H1 (cell line): ENCODE measurements at regions not wholly inside any gene's neighbourhood (a gene's known extent, or its start where the extent isn't known, plus 50 kb on each side); places are given as distances from the start of the nearest gene placed in this dataset.

ENCODE experiments used
- CTCF ChIA-PET: fragments of 300-600 bp; sonication (Branson Sonifier 250); formaldehyde crosslinking; loops from one replicate; lab custom pipeline; 2021; ENCODE audit not compliant: partially characterized antibody; lab: Charles Lee
- POLR2A ChIA-PET: fragments of 300-600 bp; sonication (Branson Sonifier 250); formaldehyde crosslinking; loops from one replicate; lab custom pipeline; 2021; ENCODE audit warnings: inconsistent platforms; ENCODE audit not compliant: partially characterized antibody; lab: Charles Lee
- DNase-seq, 2 experiments: peaks; one replicate each; pipeline versions ENCODE4 v3.0.0 to v3.0.0-alpha.2; 2010 to 2022; ENCODE audit warnings: low spot score in 2 of 2, low read depth in 1 of 2, mixed read lengths in 1 of 2
- FAIRE-seq: peaks from 2 replicates; lab custom pipeline; 2011; peaks lifted over from hg19 to GRCh38; lab: Jason Lieb, UNC
- H2AFZ ChIP-seq: 2 replicates; pipeline ENCODE4 v1.8.1; 2012; ENCODE audit warnings: low read length, inconsistent platforms
- H2AK5ac ChIP-seq: 2 replicates; pipeline ENCODE4 v1.6.1; 2013; ENCODE audit warnings: low read depth, low read length
- H2BK120ac ChIP-seq: replicated peaks from 2 replicates; pipeline ENCODE3; 2013; ENCODE audit warnings: low read depth, low read length, inconsistent platforms
- H2BK12ac ChIP-seq: 2 replicates; pipeline ENCODE4 v1.6.1; 2013; ENCODE audit warnings: low read depth, low read length
- H2BK15ac ChIP-seq: 2 replicates; pipeline ENCODE4 v1.6.1; 2013; ENCODE audit warnings: low read length
- H2BK20ac ChIP-seq: 2 replicates; pipeline ENCODE4 v1.6.1; 2013; ENCODE audit warnings: low read length
- H2BK5ac ChIP-seq: 2 replicates; pipeline ENCODE4 v1.6.1; 2013; ENCODE audit warnings: low read depth, low read length
- H3K14ac ChIP-seq: 2 replicates; pipeline ENCODE4 v1.6.1; 2013; ENCODE audit warnings: inconsistent platforms; ENCODE audit not compliant: insufficient read length
- H3K18ac ChIP-seq: 2 replicates; pipeline ENCODE4 v1.6.1; 2013; ENCODE audit warnings: low read length; ENCODE audit errors: extremely low read depth
- H3K23ac ChIP-seq: 2 replicates; pipeline ENCODE4 v1.6.1; 2013; ENCODE audit warnings: inconsistent platforms; ENCODE audit not compliant: insufficient read length
- H3K23me2 ChIP-seq: 2 replicates; pipeline ENCODE4 v1.6.1; 2013; ENCODE audit warnings: low read depth, low read length
- H3K27ac ChIP-seq: 2 replicates; pipeline ENCODE4 v1.6.1; 2011; ENCODE audit warnings: low read depth, low read length, inconsistent platforms
- H3K27me3 ChIP-seq, 4 experiments: replicated peaks in 1 of 4; 1 replicate in 1 of 4; 2 replicates in 3 of 4; pipeline versions ENCODE4 v1.6.1 to v1.8.1; 2011 to 2013; ENCODE audit warnings: low read length in 3 of 4, mild to moderate bottlenecking in 3 of 4, inconsistent platforms in 2 of 4, mixed read lengths in 2 of 4, moderate library complexity in 1 of 4; ENCODE audit not compliant: control insufficient read depth in 3 of 4, insufficient read depth in 3 of 4; ENCODE audit errors: extremely low read depth in 1 of 4
- H3K36me3 ChIP-seq, 4 experiments: 2 replicates each; pipeline versions ENCODE4 v1.6.1 to v1.8.1; 2011 to 2013; ENCODE audit warnings: mild to moderate bottlenecking in 4 of 4, low read length in 3 of 4, moderate library complexity in 2 of 4, control low read depth in 1 of 4, inconsistent platforms in 1 of 4; ENCODE audit not compliant: insufficient read depth in 4 of 4, control insufficient read depth in 2 of 4
- H3K4ac ChIP-seq: replicated peaks from 2 replicates; pipeline ENCODE3; 2013; ENCODE audit warnings: low read length, low read depth, mixed read lengths, inconsistent platforms; ENCODE audit not compliant: insufficient read length
- H3K4me1 ChIP-seq, 4 experiments: replicated peaks in 1 of 4; 1 replicate in 1 of 4; 2 replicates in 3 of 4; pipeline versions ENCODE4 v1.6.1 to v1.8.1; 2011 to 2013; ENCODE audit warnings: low read length in 3 of 4, inconsistent platforms in 2 of 4, mixed read lengths in 1 of 4; ENCODE audit not compliant: insufficient read depth in 4 of 4, control insufficient read depth in 3 of 4
- H3K4me2 ChIP-seq, 2 experiments: 2 replicates each; pipeline versions ENCODE4 v1.6.1 to v1.8.1; 2011 to 2013; ENCODE audit warnings: low read depth in 2 of 2, low read length in 2 of 2, control low read depth in 1 of 2, inconsistent platforms in 1 of 2, mild to moderate bottlenecking in 1 of 2; ENCODE audit not compliant: insufficient read depth in 1 of 2
- H3K4me3 ChIP-seq, 4 experiments: fragments of 200-600, 300-600 bp in 1 of 4; sonication (generic), shearing (Covaris generic), sonication (Bioruptor Twin) in 1 of 4; 2 replicates each; pipeline versions ENCODE4 v1.5.1 to v1.8.1; 2011 to 2016; ENCODE audit warnings: low read length in 4 of 4, low read depth in 3 of 4, control low read depth in 2 of 4, inconsistent platforms in 2 of 4, mild to moderate bottlenecking in 2 of 4, mixed read lengths in 1 of 4, moderate library complexity in 1 of 4; ENCODE audit not compliant: insufficient read depth in 2 of 4; ENCODE audit errors: extremely low read depth in 1 of 4
- H3K56ac ChIP-seq: replicated peaks from 2 replicates; pipeline ENCODE3; 2013; ENCODE audit warnings: low read depth, mild to moderate bottlenecking, mixed read lengths, low read length, inconsistent platforms; ENCODE audit not compliant: insufficient read length
- H3K79me1 ChIP-seq: 2 replicates; pipeline ENCODE4 v1.6.1; 2013; ENCODE audit warnings: low read depth, low read length, control low read depth
- H3K79me2 ChIP-seq, 2 experiments: 2 replicates each; pipeline versions ENCODE4 v1.6.1 to v1.8.1; 2012 to 2013; ENCODE audit warnings: low read length in 2 of 2, mild to moderate bottlenecking in 2 of 2, inconsistent platforms in 1 of 2; ENCODE audit not compliant: insufficient read depth in 2 of 2, control insufficient read depth in 1 of 2
- H3K9ac ChIP-seq, 4 experiments: replicated peaks in 1 of 4; 1 replicate in 1 of 4; 2 replicates in 3 of 4; pipeline versions ENCODE4 v1.6.1 to v1.8.1; 2011 to 2013; ENCODE audit warnings: low read depth in 3 of 4, low read length in 3 of 4, control low read depth in 2 of 4, mild to moderate bottlenecking in 2 of 4, moderate library complexity in 2 of 4, inconsistent platforms in 1 of 4; ENCODE audit errors: extremely low read depth in 1 of 4
- H3K9me3 ChIP-seq, 2 experiments: 2 replicates each; pipeline versions ENCODE4 v1.6.1 to v1.8.1; 2012 to 2013; ENCODE audit warnings: mild to moderate bottlenecking in 2 of 2, moderate library complexity in 2 of 2, control low read depth in 1 of 2, inconsistent platforms in 1 of 2, low read depth in 1 of 2, low read length in 1 of 2, mixed read lengths in 1 of 2; ENCODE audit not compliant: insufficient read depth in 2 of 2
- H4K20me1 ChIP-seq, 2 experiments: replicated peaks in 1 of 2; 2 replicates each; pipeline versions ENCODE3 to v1.8.1; 2011 to 2013; ENCODE audit warnings: inconsistent platforms in 2 of 2, low read length in 2 of 2, mild to moderate bottlenecking in 1 of 2; ENCODE audit not compliant: insufficient read depth in 2 of 2, control insufficient read depth in 1 of 2
- H4K5ac ChIP-seq: 2 replicates; pipeline ENCODE4 v1.6.1; 2013; ENCODE audit warnings: low read length, low read depth, mixed read lengths, inconsistent platforms; ENCODE audit not compliant: insufficient read length
- H4K8ac ChIP-seq: 2 replicates; pipeline ENCODE4 v1.8.0; 2013; ENCODE audit warnings: mild to moderate bottlenecking, moderate library complexity, low read length, inconsistent platforms; ENCODE audit not compliant: insufficient read depth; ENCODE audit errors: extremely low read depth
- H4K91ac ChIP-seq: replicated peaks from 2 replicates; pipeline ENCODE3; 2013; ENCODE audit warnings: low read length, mixed read lengths, inconsistent platforms; ENCODE audit not compliant: insufficient read length
- KDM4A ChIP-seq: IDR thresholded peaks from one replicate; pipeline ENCODE4 v1.7.1; 2012; ENCODE audit warnings: low read depth, mild to moderate bottlenecking, moderate library complexity, low read length, inconsistent platforms; ENCODE audit not compliant: severe bottlenecking
- KDM5A ChIP-seq: fragments of 200-600 bp; IDR thresholded peaks from 2 replicates; pipeline ENCODE4 v1.7.1; 2012; ENCODE audit warnings: mild to moderate bottlenecking, low read length, inconsistent platforms, mixed read lengths
- NRF1 ChIP-seq: IDR thresholded peaks from 2 replicates; pipeline ENCODE4 v1.6.1; 2011; ENCODE audit warnings: mild to moderate bottlenecking, low read depth, low read length, improper control_type of control experiment
- PHF8 ChIP-seq: fragments of 200-600 bp; sonication (generic); conservative IDR thresholded peaks from 2 replicates; pipeline ENCODE4 v1.7.1; 2012; ENCODE audit warnings: low read depth, mild to moderate bottlenecking, inconsistent platforms, low read length, moderate library complexity
- RAD21 ChIP-seq, 2 experiments: IDR thresholded peaks in 1 of 2; conservative IDR thresholded peaks in 1 of 2; 2 replicates each; pipeline ENCODE4 v1.6.1; 2011; ENCODE audit warnings: low read depth in 2 of 2, low read length in 2 of 2, improper control_type of control experiment in 1 of 2, inconsistent platforms in 1 of 2, mild to moderate bottlenecking in 1 of 2, moderate library complexity in 1 of 2
- RFX5 ChIP-seq: IDR thresholded peaks from 2 replicates; pipeline ENCODE4 v1.6.1; 2011; ENCODE audit warnings: low read depth, low read length, improper control_type of control experiment, borderline replicate concordance
- RXRA ChIP-seq: IDR thresholded peaks from 2 replicates; pipeline ENCODE4 v1.6.1; 2011; ENCODE audit warnings: low read depth, mild to moderate bottlenecking, low read length, moderate library complexity; ENCODE audit not compliant: insufficient read depth
- WGBS, 2 experiments: shearing (Covaris generic) in 1 of 2; methylation state at CpG; one replicate each; pipeline versions ENCODE4 v1.1.6 to v1.1.7; 2013 to 2015; ENCODE audit warnings: low lambda C conversion rate in 2 of 2, mixed read lengths in 2 of 2, inconsistent platforms in 1 of 2, low coverage in 1 of 2, missing lambda C conversion rate in 1 of 2; ENCODE audit not compliant: insufficient replicate concordance in 2 of 2, insufficient coverage in 1 of 2, insufficient read length in 1 of 2; ENCODE audit errors: extremely low coverage in 1 of 2, missing lambda C conversion rate in 1 of 2; 5-methylcytosine and 5-hydroxymethylcytosine counted together
- TF ChIP-seq, protein P1 (sequence below), 3 experiments: IDR thresholded peaks; 1 replicate in 2 of 3; 2 replicates in 1 of 3; pipeline versions ENCODE4 v1.5.1 to v1.6.1; 2011; ENCODE audit warnings: low read length in 3 of 3, mild to moderate bottlenecking in 3 of 3, inconsistent platforms in 2 of 3, low read depth in 1 of 3, moderate library complexity in 1 of 3; ENCODE audit not compliant: insufficient read depth in 1 of 3; ENCODE audit errors: control extremely low read depth in 1 of 3
- TF ChIP-seq, protein P2 (sequence below): IDR thresholded peaks from 2 replicates; pipeline ENCODE4 v1.6.1; 2012; ENCODE audit warnings: inconsistent platforms

DNA sequence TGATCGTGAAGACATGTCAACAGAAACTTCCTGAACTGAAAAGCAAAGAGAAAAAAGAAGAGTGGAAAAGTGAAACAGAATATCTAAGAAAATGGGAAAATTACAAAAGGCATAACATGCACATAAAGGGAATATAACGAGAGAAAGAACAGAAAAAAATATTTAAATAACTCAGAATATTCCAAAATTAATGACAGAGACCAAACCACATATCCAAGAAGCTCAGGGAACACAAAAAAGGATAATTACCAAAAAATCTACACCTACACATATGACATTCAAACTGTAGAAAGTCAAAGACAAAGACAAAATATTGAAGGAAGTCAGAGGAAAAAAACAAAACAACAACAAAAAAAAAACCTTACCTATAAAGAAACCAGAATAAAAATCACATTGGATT is 105.5 kb downstream of the OR13A1 start:
- no peak for FAIRE-seq
- Histone ChIP-seq H4K20me1 (no peaks in the 10 kb centered on the region), H3K27ac (no peak overlapping the region)
- no peak for TF ChIP-seq KDM4A
- TF ChIP-seq RFX5, result no peak
- TF ChIP-seq, protein P1, sequence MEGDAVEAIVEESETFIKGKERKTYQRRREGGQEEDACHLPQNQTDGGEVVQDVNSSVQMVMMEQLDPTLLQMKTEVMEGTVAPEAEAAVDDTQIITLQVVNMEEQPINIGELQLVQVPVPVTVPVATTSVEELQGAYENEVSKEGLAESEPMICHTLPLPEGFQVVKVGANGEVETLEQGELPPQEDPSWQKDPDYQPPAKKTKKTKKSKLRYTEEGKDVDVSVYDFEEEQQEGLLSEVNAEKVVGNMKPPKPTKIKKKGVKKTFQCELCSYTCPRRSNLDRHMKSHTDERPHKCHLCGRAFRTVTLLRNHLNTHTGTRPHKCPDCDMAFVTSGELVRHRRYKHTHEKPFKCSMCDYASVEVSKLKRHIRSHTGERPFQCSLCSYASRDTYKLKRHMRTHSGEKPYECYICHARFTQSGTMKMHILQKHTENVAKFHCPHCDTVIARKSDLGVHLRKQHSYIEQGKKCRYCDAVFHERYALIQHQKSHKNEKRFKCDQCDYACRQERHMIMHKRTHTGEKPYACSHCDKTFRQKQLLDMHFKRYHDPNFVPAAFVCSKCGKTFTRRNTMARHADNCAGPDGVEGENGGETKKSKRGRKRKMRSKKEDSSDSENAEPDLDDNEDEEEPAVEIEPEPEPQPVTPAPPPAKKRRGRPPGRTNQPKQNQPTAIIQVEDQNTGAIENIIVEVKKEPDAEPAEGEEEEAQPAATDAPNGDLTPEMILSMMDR (IDR thresholded peaks at IDR 0.05; ENCODE audit: control extremely low read depth in 1 of 3, insufficient read depth in 1 of 3, low read depth in 1 of 3, low read length in 3 of 3), result no peak
- TF ChIP-seq RAD21 (IDR thresholded peaks at IDR 0.05 in 1 of 2, conservative IDR thresholded peaks at IDR 0.05 in 1 of 2; ENCODE audit: low read depth in 2 of 2, low read length in 2 of 2), result no peak
- TF ChIP-seq, protein P2, sequence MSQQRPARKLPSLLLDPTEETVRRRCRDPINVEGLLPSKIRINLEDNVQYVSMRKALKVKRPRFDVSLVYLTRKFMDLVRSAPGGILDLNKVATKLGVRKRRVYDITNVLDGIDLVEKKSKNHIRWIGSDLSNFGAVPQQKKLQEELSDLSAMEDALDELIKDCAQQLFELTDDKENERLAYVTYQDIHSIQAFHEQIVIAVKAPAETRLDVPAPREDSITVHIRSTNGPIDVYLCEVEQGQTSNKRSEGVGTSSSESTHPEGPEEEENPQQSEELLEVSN, result no peak
- no peak for TF ChIP-seq NRF1
- TF ChIP-seq KDM5A, result no peak
- no peak for TF ChIP-seq PHF8
- TF ChIP-seq RXRA, result no peak

More for the DNA sequence above, 105.5 kb downstream of the OR13A1 start:
- no peak overlapping the region for H3K18ac ChIP-seq
- H3K4ac ChIP-seq, result no peak overlapping the region
- no peak overlapping the region for H2BK5ac ChIP-seq
- no peaks in the 10 kb centered on the region for H3K9me3 ChIP-seq
- H3K4me3 ChIP-seq, result no peak overlapping the region
- H2BK12ac ChIP-seq, result no peak overlapping the region
- DNase-seq, result no peak
- no peak overlapping the region for H4K5ac ChIP-seq
- CTCF ChIA-PET, result no interaction called here
- no peak overlapping the region for H4K8ac ChIP-seq
- H2BK15ac ChIP-seq, result no peak overlapping the region
- H3K36me3 ChIP-seq, result no peaks in the 10 kb centered on the region
- H3K9ac ChIP-seq, result no peak overlapping the region
- POLR2A ChIA-PET, result interaction anchor here (0.7 kb wide), 1 partner anchor 278 kb away, joined by 3 read pairs; no protein-coding TSS in a partner anchor
- no peaks in the 10 kb centered on the region for H3K4me1 ChIP-seq
- no peaks in the 10 kb centered on the region for H3K27me3 ChIP-seq
- H2BK20ac ChIP-seq, result no peak overlapping the region
- H3K56ac ChIP-seq, result no peak overlapping the region
- H2AK5ac ChIP-seq, result no peak overlapping the region
- no peak overlapping the region for H3K4me2 ChIP-seq
- no peak overlapping the region for H3K23ac ChIP-seq
- WGBS, 2 experiments, result 83% methylated on average over 2 of the region's 2 CpGs; no CpG with 5 or more reads in 1 of the 2 experiments
- no peak overlapping the region for H2AFZ ChIP-seq
- no peaks in the 10 kb centered on the region for H3K23me2 ChIP-seq
- no peaks in the 10 kb centered on the region for H3K79me1 ChIP-seq
- H2BK120ac ChIP-seq, result no peak overlapping the region
- no peaks in the 10 kb centered on the region for H3K79me2 ChIP-seq
- no peak overlapping the region for H3K14ac ChIP-seq
- H4K91ac ChIP-seq, result no peak overlapping the region
